GM04504 (cell line): ENCODE measurements at regions not wholly inside any gene's neighbourhood (a gene's known extent, or its start where the extent isn't known, plus 50 kb on each side); places are given as distances from the start of the nearest gene placed in this dataset.

Experiments used
- DNase-seq: peaks from one replicate; pipeline ENCODE4 v3.0.0-alpha.2; 2012; ENCODE audit warnings: low read depth

- no peak for DNase-seq
Observed at GRCh38 chr12:92030618-92031017, 115.0 kb downstream of the BTG1 start.

- no peak for DNase-seq
Observed at GRCh38 chr12:92029902-92030586, 115.6 kb downstream of the BTG1 start.

GRCh38 chr12:92029136-92029535 is 116.5 kb downstream of the BTG1 start:
- no peak for DNase-seq

- no peak for DNase-seq
Observed at GRCh38 chr12:92028441-92028709, 117.3 kb downstream of the BTG1 start.

GRCh38 chr12:92027701-92028440 is 117.8 kb downstream of the BTG1 start:
- no peak for DNase-seq

GRCh38 chr12:92027243-92027642 is 118.4 kb downstream of the BTG1 start:
- no peak for DNase-seq

GRCh38 chr12:92025462-92026207 is 120.0 kb downstream of the BTG1 start:
- no peak for DNase-seq

GRCh38 chr12:92022093-92022492 is 123.6 kb downstream of the BTG1 start:
- DNase-seq, result no peak

- no peak for DNase-seq
Observed at GRCh38 chr12:92021666-92022035, 124.0 kb downstream of the BTG1 start.

GRCh38 chr12:92020983-92021665 is 124.5 kb downstream of the BTG1 start:
- DNase-seq, result no peak

- no peak for DNase-seq
Observed at GRCh38 chr12:92019491-92020277, 126.0 kb downstream of the BTG1 start.

- DNase-seq, result no peak
Observed at GRCh38 chr12:92012691-92013090, 133.0 kb downstream of the BTG1 start.

GRCh38 chr12:92010853-92011701 is 134.6 kb downstream of the BTG1 start:
- no peak for DNase-seq

GRCh38 chr12:92010368-92010767 is 135.3 kb downstream of the BTG1 start:
- no peak for DNase-seq

GRCh38 chr12:92008345-92008744 is 137.3 kb downstream of the BTG1 start:
- no peak for DNase-seq

- DNase-seq, result no peak
Observed at GRCh38 chr12:92007787-92008186, 137.9 kb downstream of the BTG1 start.

- no peak for DNase-seq
Observed at GRCh38 chr12:92003701-92004100, 141.9 kb downstream of the BTG1 start.

- no peak for DNase-seq
Observed at GRCh38 chr12:92002673-92003382, 142.8 kb downstream of the BTG1 start.

- no peak for DNase-seq
Observed at GRCh38 chr12:92002195-92002649, 143.4 kb downstream of the BTG1 start.

GRCh38 chr12:92000597-92000996 is 145.0 kb downstream of the BTG1 start:
- DNase-seq, result no peak
